ENCODE measurements at regions not wholly inside any gene's neighbourhood (a gene's known extent, or its start where the extent isn't known, plus 50 kb on each side); places are given as distances from the start of the nearest gene placed in this dataset.
A peak's percentile ranks its signal among the peaks of the same experiment; 100 is the strongest.

GRCh38 chr16:55389426-55390073 is 65.5 kb downstream of the IRX6 start:
- no peak for TF ChIP-seq CTCF (IDR thresholded peaks at IDR 0.05; ENCODE audit: insufficient read depth, low read length, severe bottlenecking)
- H3K4me3 ChIP-seq (ENCODE audit: low read depth, low read length), result no peak overlapping the region
- DNase-seq (ENCODE audit: low read depth), result peak; percentile 34
- no peaks in the 10 kb centered on the region for H3K36me3 ChIP-seq (ENCODE audit: control insufficient read depth, insufficient read depth, low read length)
- FAIRE-seq, result peak; percentile 62
- H3K27me3 ChIP-seq (ENCODE audit: control insufficient read depth, insufficient read depth, low read length), result no peaks in the 10 kb centered on the region

GRCh38 chr16:55390630-55391237 is 66.7 kb downstream of the IRX6 start:
- Histone ChIP-seq H3K4me3 (ENCODE audit: low read depth, low read length) (no peak overlapping the region), H3K36me3 (ENCODE audit: control insufficient read depth, insufficient read depth, low read length) (no peaks in the 10 kb centered on the region), H3K27me3 (ENCODE audit: control insufficient read depth, insufficient read depth, low read length) (no peaks in the 10 kb centered on the region)
- DNase-seq (ENCODE audit: low read depth) (no peak), FAIRE-seq (no peak)
- TF ChIP-seq CTCF (IDR thresholded peaks at IDR 0.05; ENCODE audit: insufficient read depth, low read length, severe bottlenecking), result no peak

GRCh38 chr16:55391760-55392375 is 67.9 kb downstream of the IRX6 start:
- Histone ChIP-seq H3K27me3 (ENCODE audit: control insufficient read depth, insufficient read depth, low read length) (no peaks in the 10 kb centered on the region), H3K4me3 (ENCODE audit: low read depth, low read length) (no peak overlapping the region), H3K36me3 (ENCODE audit: control insufficient read depth, insufficient read depth, low read length) (no peaks in the 10 kb centered on the region)
- no peak for TF ChIP-seq CTCF (IDR thresholded peaks at IDR 0.05; ENCODE audit: insufficient read depth, low read length, severe bottlenecking)
- FAIRE-seq (no peak), DNase-seq (ENCODE audit: low read depth) (no peak)

GRCh38 chr16:55392701-55393100 is 68.7 kb downstream of the IRX6 start:
- DNase-seq (ENCODE audit: low read depth) (peak; percentile 75), FAIRE-seq (no peak)
- Histone ChIP-seq H3K27me3 (ENCODE audit: control insufficient read depth, insufficient read depth, low read length) (no peaks in the 10 kb centered on the region), H3K4me3 (ENCODE audit: low read depth, low read length) (no peak overlapping the region), H3K36me3 (ENCODE audit: control insufficient read depth, insufficient read depth, low read length) (no peaks in the 10 kb centered on the region)
- TF ChIP-seq CTCF (IDR thresholded peaks at IDR 0.05; ENCODE audit: insufficient read depth, low read length, severe bottlenecking), result no peak

DNA sequence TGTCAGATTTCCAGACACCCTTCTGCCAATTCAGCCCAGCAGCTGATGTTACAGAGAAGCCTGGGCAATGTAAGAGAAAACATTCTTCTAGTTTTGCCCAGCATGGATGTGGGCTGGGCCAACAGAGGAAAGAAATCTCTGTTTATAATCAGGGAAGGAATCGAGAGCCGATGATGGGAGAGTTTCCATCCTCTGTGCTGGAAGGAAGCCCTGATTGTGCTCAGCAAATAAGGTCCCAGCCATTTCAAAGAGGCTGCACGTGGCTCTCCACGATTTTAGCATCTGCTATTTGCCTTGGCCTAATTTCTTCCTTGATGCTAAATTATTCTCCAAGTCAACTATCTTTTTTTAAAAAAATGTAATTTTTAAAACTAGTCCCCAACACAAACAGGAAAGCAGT is 70.0 kb downstream of the IRX6 start:
- no peaks in the 10 kb centered on the region for H3K36me3 ChIP-seq (ENCODE audit: control insufficient read depth, insufficient read depth, low read length)
- no peak for TF ChIP-seq CTCF (IDR thresholded peaks at IDR 0.05; ENCODE audit: insufficient read depth, low read length, severe bottlenecking)
- no peak for DNase-seq (ENCODE audit: low read depth)
- no peaks in the 10 kb centered on the region for H3K27me3 ChIP-seq (ENCODE audit: control insufficient read depth, insufficient read depth, low read length)
- no peak for FAIRE-seq
- no peak overlapping the region for H3K4me3 ChIP-seq (ENCODE audit: low read depth, low read length)

Measured in bronchial epithelial cell (primary cell).